Prostate gland (tissue), 2 donors: ENCODE measurements at regions not wholly inside any gene's neighbourhood (a gene's known extent, or its start where the extent isn't known, plus 50 kb on each side); places are given as distances from the start of the nearest gene placed in this dataset.

ENCODE experiments used
- DNase-seq: peaks from one replicate; pipeline ENCODE4 v3.0.0-alpha.2; 2019; ENCODE audit warnings: low spot score
- H3K27ac ChIP-seq, 2 donors: fragments of 200-600 bp; sonication (generic); 2 replicates each; pipeline ENCODE4 v1.5.1; 2017 to 2019
- H3K27me3 ChIP-seq: fragments of 200-600 bp; sonication (generic); replicated peaks from 2 replicates; pipeline ENCODE4 v1.5.1; 2019; ENCODE audit not compliant: insufficient read depth
- H3K36me3 ChIP-seq, 2 donors: fragments of 200-600 bp; sonication (generic); 1 replicate in 1 of 2; 2 replicates in 1 of 2; pipeline versions ENCODE4 v1.5.1 to v1.8.1; 2017 to 2019
- H3K4me1 ChIP-seq: fragments of 200-600 bp; sonication (generic); replicated peaks from 2 replicates; pipeline ENCODE4 v1.5.1; 2019
- H3K4me3 ChIP-seq, 2 donors: fragments of 200-600 bp; sonication (generic); 2 replicates each; pipeline ENCODE4 v1.5.1; 2017 to 2019
- H3K9me3 ChIP-seq: fragments of 200-600 bp; sonication (generic); 2 replicates; pipeline ENCODE4 v1.5.1; 2017
- POLR2A ChIP-seq: fragments of 450-650 bp; IDR thresholded peaks from one replicate; pipeline ENCODE4 v1.6.1; 2016; ENCODE audit warnings: antibody characterized with exemption, mild to moderate bottlenecking
- POLR2AphosphoS5 ChIP-seq: sonication (generic); formaldehyde crosslinking; IDR thresholded peaks from one replicate; pipeline ENCODE4 v1.6.1; 2017; ENCODE audit warnings: antibody characterized with exemption
- WGBS: methylation state at CpG from one replicate; pipeline ENCODE4 v1.1.5; 2018; 5-methylcytosine and 5-hydroxymethylcytosine counted together
- intact Hi-C: fragments of 100-400 bp; cut with DNase I; formaldehyde crosslinking; loops from one replicate; pipeline ENCODE4 v1.14.2; 2022
- TF ChIP-seq, protein P1 (sequence below), 4 experiments: fragments of 200-600 bp in 2 of 4; fragments of 450-650 bp in 2 of 4; sonication (generic) in 2 of 4; IDR thresholded peaks; 1 replicate in 3 of 4; 2 replicates in 1 of 4; pipeline ENCODE4 v1.5.1; 2016 to 2019; ENCODE audit warnings: antibody characterized with exemption in 4 of 4, mild to moderate bottlenecking in 2 of 4, moderate library complexity in 2 of 4

DNA sequence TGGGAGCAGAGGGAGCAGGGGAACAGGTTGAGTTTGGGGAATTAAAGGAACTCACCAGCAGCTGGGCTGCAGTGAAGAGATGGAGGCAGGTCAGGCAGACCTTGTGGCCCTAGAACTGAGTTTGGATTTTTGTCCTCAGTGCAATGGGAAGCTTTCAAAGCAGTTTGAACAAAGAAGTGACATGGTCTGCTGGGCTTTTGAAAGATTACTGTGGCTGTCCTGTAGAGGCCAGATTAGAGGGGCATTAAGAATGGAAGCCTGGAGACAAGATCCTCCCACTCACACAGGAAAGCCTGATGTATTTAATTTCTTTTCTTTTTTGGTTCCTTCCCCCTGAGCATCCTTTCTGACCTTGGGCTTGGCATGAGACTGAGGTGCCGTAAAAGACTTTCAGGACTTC lies 118.1 kb upstream of the LHCGR start:
- no peak for DNase-seq
- H3K27me3 ChIP-seq, result no peaks in the 10 kb centered on the region

DNA sequence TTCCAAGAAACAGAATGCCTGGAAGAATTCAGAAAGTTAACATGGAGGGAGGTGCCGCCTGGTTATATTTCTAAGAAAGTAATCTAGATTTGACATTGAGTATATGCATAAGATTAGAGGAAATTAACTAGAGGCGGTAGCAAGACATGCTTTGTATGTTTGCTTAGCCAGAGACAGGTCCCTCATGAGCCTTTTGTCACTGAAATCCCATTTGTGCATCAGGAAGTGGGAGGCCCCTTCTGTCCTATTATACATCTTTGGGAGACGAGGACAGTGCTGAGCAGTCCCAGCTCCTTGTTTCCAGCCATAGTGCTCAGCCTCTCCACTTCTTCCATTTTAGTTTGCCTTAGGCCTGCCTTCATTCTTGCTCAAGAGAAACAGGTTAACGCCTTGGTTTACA lies 115.4 kb upstream of the LHCGR start:
- H3K9me3 ChIP-seq, result no peaks in the 10 kb centered on the region
- no peaks in the 10 kb centered on the region for H3K27me3 ChIP-seq
- TF ChIP-seq POLR2AphosphoS5 (no peak), POLR2A (no peak)
- TF ChIP-seq, protein P1, sequence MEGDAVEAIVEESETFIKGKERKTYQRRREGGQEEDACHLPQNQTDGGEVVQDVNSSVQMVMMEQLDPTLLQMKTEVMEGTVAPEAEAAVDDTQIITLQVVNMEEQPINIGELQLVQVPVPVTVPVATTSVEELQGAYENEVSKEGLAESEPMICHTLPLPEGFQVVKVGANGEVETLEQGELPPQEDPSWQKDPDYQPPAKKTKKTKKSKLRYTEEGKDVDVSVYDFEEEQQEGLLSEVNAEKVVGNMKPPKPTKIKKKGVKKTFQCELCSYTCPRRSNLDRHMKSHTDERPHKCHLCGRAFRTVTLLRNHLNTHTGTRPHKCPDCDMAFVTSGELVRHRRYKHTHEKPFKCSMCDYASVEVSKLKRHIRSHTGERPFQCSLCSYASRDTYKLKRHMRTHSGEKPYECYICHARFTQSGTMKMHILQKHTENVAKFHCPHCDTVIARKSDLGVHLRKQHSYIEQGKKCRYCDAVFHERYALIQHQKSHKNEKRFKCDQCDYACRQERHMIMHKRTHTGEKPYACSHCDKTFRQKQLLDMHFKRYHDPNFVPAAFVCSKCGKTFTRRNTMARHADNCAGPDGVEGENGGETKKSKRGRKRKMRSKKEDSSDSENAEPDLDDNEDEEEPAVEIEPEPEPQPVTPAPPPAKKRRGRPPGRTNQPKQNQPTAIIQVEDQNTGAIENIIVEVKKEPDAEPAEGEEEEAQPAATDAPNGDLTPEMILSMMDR (IDR thresholded peaks at IDR 0.05), result no peak
- no peak overlapping the region for H3K27ac ChIP-seq
- no peak overlapping the region for H3K4me3 ChIP-seq
- H3K36me3 ChIP-seq, result no peaks in the 10 kb centered on the region
- intact Hi-C loops, result no loop called here
- no peaks in the 10 kb centered on the region for H3K4me1 ChIP-seq
- 72% methylated on average over 4 of the region's 4 CpGs for WGBS
- no peak for DNase-seq

More for the DNA sequence above, 118.1 kb upstream of the LHCGR start:
- 95% methylated on average over 1 of the region's 1 CpG for WGBS
- H3K4me3 ChIP-seq, result no peak overlapping the region
- H3K27ac ChIP-seq, result no peak overlapping the region
- TF ChIP-seq, protein P1 (IDR thresholded peaks at IDR 0.05), result no peak
- no peak for TF ChIP-seq POLR2AphosphoS5
- no peak for TF ChIP-seq POLR2A
- H3K36me3 ChIP-seq, result no peaks in the 10 kb centered on the region
- H3K9me3 ChIP-seq, result no peaks in the 10 kb centered on the region
- no peaks in the 10 kb centered on the region for H3K4me1 ChIP-seq
- intact Hi-C loops, result no loop called here

DNA sequence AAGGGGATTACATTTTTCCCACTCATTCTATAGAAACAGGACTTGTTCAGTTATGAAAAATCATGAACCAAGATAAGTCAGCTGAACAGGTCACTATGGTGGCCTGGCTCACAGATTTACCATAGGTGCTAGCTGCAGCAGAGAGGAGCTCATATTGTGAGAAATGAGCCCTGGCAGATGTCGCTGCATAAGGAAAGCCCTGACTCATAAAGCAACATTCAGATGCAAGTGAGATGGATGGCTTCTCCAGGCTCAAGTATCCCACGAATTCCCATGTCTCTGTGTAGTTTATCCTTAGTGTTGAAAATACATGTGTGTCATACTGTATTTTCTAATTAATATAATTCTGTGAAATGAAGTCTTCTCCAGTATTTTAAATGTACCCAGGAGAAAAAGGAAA lies 115.0 kb upstream of the LHCGR start:
- Histone ChIP-seq H3K4me3 (no peak overlapping the region), H3K36me3 (no peaks in the 10 kb centered on the region), H3K27me3 (no peaks in the 10 kb centered on the region), H3K9me3 (no peaks in the 10 kb centered on the region), H3K27ac (no peak overlapping the region), H3K4me1 (no peaks in the 10 kb centered on the region)
- 60% methylated on average over 2 of the region's 2 CpGs for WGBS
- TF ChIP-seq, protein P1 (IDR thresholded peaks at IDR 0.05), result no peak
- TF ChIP-seq POLR2AphosphoS5, result no peak
- TF ChIP-seq POLR2A, result no peak
- no peak for DNase-seq
- intact Hi-C loops, result no loop called here

DNA sequence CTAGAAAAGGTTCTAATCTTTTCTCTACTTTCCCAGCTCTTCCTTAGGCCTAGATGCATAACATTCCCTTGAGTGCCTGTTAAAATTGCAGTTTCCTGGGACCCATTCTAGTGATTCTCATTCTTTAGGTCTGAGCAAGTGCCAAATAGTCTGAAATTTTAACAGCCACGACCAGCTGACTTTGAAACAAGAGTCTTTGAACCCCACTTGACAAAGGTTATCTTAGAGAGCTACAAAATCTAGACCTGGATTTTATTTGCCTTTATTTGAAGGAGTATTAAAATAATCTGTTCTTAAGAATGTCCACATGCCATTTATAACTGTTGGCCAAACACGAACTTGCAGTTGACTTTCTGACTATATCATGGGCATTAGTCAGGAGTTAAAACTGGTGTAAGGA lies 110.2 kb upstream of the LHCGR start:
- no peaks in the 10 kb centered on the region for H3K4me1 ChIP-seq
- H3K36me3 ChIP-seq, result no peaks in the 10 kb centered on the region
- H3K27me3 ChIP-seq, result no peaks in the 10 kb centered on the region
- no peak for TF ChIP-seq POLR2AphosphoS5
- TF ChIP-seq, protein P1 (IDR thresholded peaks at IDR 0.05), result no peak
- no peak for TF ChIP-seq POLR2A
- H3K27ac ChIP-seq, result no peak overlapping the region
- intact Hi-C loops, result no loop called here
- WGBS, result 54% methylated on average over 2 of the region's 2 CpGs
- H3K4me3 ChIP-seq, result no peak overlapping the region
- DNase-seq, result no peak
- no peaks in the 10 kb centered on the region for H3K9me3 ChIP-seq

DNA sequence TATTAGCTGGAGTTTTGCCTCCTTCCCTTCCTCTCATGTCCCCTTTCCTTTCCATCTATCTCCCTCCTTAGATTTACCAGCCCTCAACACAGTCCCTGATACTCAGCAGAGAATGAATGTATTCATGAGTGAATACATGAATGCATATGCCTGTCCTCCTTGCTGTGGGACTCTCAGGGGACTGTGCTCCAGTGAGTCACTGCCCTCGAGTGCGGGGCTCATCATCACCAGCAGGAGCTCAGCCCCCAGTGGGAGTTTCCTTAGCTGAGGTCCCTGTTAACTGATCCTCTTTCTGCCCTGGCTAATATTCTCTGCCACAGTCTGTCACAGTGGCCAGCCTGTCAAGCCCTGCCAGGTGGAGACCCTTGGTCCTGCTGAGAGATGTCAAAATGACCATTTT lies 104.9 kb upstream of the LHCGR start:
- H3K4me1 ChIP-seq, result no peaks in the 10 kb centered on the region
- TF ChIP-seq POLR2A (no peak), POLR2AphosphoS5 (no peak)
- TF ChIP-seq, protein P1 (IDR thresholded peaks at IDR 0.05), result no peak
- H3K36me3 ChIP-seq, result no peaks in the 10 kb centered on the region
- no peak overlapping the region for H3K27ac ChIP-seq
- DNase-seq, result no peak
- no peaks in the 10 kb centered on the region for H3K9me3 ChIP-seq
- WGBS, result 85% methylated on average over 2 of the region's 2 CpGs
- no peaks in the 10 kb centered on the region for H3K27me3 ChIP-seq
- no peak overlapping the region for H3K4me3 ChIP-seq
- intact Hi-C loops, result no loop called here
